Suppressor macrophage (primary cell): ENCODE measurements at regions not wholly inside any gene's neighbourhood (a gene's known extent, or its start where the extent isn't known, plus 50 kb on each side); places are given as distances from the start of the nearest gene placed in this dataset.

Experiments used
- DNase-seq, 4 experiments: peaks; one replicate each; pipeline ENCODE4 v3.0.0-alpha.2; 2020 to 2022

GRCh38 chr5:89110916-89111646, 228.1 kb upstream of the MEF2C start:
- DNase-seq = no peak

GRCh38 chr5:89106480-89106879, 223.5 kb upstream of the MEF2C start:
- DNase-seq = peak in 2 of 4 experiments; percentile 55 to 59

- no peak for DNase-seq
Observed at GRCh38 chr5:89105836-89106235, 222.9 kb upstream of the MEF2C start.

DNA sequence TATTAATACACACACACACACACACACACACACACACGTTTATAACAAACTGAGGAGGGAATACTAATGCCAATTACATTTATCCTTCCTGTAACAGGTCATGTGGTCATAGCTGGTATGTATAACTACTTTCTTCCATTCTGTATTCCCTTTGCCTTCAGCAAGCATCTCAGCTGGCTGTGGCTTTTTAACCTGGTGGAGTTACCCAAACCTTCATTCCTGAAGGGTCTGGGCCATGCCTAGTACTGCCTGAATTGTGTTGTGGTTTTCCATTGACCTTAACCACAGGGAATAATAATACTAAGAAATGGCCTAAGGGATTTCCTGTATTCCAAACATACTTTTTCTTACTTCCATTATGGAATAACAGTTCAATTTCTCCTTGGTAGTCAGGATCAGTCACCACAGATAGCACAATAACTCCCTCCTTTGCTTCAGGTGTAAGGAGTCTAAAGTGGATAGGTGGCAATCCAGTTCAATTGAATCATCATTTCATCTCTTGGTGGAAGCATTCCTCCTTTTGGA, 222.2 kb upstream of the MEF2C start:
- DNase-seq = no peak

DNA sequence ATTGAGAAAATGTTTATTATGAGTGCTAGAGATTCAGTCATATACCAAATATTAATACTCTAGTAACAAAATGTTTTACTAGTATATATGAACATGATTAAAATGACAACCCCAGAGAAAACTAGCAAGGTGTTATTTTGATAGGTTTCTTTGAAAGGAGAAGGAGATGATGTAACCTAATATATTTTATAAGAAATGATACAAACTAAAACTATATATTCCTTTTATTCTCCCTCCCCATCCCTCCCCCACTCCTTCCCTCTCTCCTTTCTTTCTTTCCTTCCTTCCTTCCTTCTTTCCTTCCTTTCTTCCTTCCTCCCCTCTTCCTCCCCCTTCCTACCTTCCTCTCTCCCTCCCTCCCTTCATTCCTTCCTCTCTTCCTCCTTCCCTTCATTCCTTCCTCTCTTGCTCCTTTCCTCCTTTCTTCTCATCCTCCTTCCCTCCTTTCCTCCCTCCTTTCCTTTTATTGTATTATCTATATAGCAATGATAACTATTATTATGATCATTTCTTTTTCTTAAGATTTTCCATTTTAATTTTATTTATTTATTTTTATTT, 215.3 kb upstream of the MEF2C start:
- DNase-seq = no peak

GRCh38 chr5:89097103-89097502, 214.1 kb upstream of the MEF2C start:
- no peak for DNase-seq

DNA sequence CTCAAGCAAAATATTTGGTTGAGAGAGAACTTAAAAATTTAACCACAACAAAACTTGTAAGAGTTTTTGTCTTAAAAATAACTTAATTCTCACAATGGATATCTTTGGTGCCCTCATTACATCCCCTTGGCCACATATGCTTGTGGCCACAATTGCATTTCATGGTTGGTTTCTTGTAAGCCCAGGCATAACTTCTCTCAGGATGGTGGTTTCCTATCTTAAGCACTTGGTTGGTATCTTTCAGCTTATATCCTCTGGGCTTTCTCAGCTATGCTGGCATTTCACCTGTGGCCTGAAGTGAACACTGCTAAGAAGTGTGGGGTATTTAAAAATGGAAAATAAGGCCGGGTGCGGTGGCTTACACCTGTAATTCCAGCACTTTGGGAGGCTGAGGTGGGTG, 212.4 kb upstream of the MEF2C start:
- no peak for DNase-seq

GRCh38 chr5:89090037-89090436, 207.1 kb upstream of the MEF2C start:
- no peak for DNase-seq

DNA sequence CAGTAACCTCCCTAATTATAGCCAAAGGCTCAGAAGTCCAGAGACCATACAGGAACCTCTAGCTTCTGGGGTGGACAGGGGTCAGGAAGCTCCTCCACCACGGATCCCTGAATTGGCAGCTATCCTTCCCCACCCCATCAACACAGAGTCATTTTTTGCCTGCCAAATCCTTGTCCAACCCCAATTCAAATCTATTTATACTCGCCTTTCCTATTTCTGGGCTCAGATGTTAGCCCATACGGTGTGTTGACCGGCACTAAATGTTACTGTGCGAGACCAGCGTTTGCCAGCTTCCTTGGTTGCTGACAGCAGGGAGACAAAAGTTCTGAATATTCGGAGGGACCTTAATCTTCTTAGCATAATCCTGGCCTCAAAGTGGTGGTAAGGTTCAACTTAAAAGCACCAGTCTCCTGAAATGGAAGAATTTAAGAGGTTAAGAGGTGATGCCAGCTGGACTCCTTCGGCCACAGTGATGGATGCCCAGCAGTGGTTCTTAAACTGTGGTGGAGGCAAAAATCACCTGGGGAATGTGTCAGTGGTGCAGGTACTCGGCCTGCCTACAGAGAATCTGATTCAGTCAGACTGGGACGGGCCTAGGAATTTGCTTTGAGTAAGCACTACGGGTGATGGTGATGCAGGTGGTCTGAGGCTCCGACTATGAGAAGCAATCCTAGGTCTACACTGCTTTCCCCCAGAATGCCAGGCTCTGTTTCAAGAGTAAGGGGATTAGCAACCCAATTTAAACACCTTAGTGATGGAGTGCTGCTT, 204.8 kb upstream of the MEF2C start:
- no peak for DNase-seq

- DNase-seq = no peak
Observed at GRCh38 chr5:89087128-89087527, 204.1 kb upstream of the MEF2C start.

DNA sequence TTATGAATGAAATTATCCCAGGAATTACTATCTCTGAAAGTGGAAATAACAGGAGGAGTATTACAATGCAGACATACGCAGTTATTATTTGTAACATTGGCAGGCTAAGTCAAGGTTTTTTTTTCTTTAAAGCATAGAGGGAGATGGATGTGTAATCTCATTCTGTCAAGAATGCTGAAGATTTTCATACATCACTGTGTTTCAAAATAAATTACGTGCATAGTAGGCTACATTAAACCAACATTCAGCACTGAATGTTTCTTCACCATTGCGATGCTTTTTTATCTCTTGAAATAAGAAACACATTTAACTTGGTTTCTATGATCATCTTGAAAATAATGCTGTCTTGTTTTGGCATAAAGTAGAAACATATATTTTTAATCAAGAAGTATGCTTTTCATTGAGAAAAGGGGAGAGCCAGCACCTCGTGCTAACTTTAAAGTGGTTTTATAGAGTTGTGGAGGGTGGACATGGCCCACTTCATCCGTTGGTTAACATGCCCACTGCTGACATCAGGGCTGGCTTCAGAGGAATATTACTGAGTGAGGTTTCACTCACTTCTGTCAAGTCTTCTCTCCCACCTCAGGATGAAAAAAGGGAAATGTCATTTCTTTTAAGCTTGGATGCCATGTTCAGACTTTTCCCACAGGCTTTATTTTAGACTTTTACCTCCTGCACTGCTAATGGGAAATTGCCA, 203.6 kb upstream of the MEF2C start:
- no peak for DNase-seq

DNA sequence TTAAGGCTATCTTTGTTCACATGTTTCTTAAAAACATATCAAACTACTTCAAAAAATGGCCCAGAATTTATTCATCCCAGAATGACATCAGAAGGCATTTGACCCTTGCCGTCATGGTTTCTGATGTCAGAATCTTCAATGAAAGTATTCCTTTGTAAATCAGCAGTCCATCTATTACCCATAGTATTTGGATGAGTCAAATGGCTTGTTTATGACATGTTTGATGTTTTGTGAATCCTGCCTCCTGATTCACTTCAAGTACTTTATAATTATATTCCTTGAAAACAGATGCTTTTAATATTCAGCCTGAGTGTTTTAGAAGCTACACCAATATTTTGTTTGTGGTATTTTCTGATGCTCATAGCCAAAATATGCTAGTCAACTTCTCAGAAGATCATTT, 200.8 kb upstream of the MEF2C start:
- no peak for DNase-seq

GRCh38 chr5:89081360-89081759, 198.4 kb upstream of the MEF2C start:
- no peak for DNase-seq

DNA sequence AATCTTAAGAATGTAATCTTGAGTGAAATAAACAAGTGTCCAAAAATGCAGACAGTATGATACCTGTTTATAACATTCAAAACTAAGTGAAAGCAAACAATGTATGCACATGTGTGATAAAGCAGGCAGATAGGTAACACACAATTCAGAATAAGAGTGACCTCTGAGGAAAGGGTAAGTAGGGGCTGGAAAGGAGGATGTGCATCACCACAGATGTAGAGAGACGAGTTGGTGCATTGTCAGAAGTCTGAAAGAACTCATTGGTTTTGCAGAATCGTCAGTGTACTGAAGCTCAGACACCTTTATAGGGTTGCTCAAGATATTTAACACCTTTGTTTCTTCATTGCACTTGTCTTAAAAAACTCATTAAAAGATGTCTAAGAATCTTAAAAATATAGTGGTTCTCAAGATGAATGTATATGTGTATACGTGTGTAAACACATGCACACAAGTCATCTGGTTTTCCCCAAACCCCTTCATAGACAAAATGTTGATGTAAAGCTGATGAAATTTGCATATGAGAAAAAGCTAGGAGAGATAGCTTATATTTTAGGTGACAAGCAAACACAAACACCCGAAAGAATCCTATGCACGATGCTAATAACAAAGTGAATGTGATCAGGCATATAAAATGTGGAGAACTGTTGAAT, 197.6 kb upstream of the MEF2C start:
- DNase-seq = no peak

GRCh38 chr5:89072842-89073672, 190.1 kb upstream of the MEF2C start:
- peak; percentile 2 to 17 (median 5) for DNase-seq

- no peak for DNase-seq
Observed at GRCh38 chr5:89071941-89072331, 189.0 kb upstream of the MEF2C start.

DNA sequence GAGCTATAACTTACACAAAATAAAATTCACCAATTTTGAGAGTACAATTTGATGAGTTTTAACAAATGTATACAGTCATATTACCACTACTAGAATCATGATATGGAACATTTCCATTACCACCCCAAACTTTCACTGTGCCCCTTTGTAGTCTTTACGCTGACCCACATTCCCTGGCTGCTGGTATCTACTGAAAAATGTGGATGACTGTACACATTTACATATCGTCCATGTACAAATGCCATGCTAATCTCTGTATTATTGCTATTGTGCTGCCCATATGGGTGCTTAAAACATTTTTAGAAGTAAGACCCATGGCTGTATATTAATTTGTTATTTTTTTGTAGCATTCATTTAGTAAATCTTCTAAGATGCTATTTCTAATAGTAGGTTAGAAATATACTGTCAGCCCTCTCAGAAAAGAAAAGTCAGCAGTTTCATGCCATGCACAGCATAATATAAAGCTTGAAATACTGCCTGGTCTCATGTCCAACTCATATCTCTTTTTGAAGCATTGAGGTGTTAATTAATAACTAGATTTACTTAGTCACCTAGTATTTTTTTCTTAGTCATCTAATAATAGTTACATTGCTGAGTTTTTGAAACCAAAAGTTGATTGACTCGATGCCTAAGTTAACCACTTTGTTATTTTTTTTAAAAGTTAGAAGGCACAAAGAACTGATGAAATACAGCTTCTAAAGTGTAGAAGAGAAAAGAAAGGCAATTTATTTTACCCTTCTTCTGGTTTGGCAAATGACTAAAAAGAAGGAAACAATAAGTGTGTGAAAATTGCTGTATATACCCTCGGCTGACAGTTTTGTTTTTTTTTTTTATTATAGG, 188.3 kb upstream of the MEF2C start:
- no peak for DNase-seq

GRCh38 chr5:89069591-89069990, 186.6 kb upstream of the MEF2C start:
- DNase-seq = no peak

- DNase-seq = no peak
Observed at GRCh38 chr5:89067362-89067761, 184.4 kb upstream of the MEF2C start.

DNA sequence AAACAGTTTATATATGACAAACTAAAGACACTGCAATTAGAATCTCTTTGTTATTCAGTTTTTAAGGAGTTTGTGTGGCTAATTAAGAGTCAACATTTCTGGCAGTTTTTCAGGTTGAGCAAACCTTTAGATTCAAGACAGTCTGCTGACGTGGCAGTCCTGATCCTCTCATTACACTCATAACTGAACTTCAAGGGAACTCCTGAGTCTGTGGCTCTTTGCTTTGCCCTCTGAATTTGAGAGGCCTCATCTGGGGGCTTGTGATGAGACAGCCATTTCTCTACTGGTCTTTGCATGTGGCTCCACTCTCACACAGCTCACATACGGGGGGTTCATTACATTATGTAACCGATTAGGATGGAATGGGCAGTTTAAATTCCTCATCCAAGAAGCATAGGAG, 182.9 kb upstream of the MEF2C start:
- no peak for DNase-seq

DNA sequence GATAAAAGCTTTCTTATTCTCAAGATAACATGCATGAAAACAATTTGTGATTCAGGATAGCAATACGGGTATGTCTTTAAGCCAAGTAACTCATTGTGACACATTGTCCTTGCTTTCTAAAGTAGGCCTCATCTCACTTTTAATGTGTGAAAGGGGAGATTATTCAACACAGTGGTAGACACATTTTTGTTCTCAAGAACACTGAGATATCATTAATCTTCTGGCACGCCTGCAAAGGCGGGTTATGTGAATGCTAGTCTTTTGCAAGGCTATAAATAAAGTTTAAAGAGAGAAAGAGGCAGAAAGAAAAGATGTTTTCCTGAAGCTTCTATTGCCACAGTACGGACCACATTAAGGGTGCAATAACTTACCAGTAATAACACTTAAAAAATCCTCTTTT, 181.8 kb upstream of the MEF2C start:
- no peak for DNase-seq
